ENCODE measurements at regions not wholly inside any gene's neighbourhood (a gene's known extent, or its start where the extent isn't known, plus 50 kb on each side); places are given as distances from the start of the nearest gene placed in this dataset.

DNA sequence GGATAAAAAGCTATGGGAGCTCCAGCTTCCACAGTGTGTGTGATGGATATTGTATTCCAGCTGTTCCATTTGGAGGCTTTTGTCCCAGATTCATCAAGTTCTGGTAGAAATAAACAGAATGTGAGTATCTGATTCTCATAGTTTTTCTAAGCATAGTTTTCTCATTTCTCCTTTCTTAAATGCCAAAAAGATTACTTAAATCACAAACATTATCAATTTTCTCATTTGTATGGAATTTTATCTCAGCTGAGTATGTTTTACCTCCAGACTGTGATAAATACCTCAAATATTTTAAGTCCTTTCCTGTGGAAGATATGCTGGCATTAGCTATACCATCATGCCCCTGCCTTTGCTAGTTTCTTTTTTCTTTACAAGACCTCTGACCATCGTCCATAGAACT lies 767.3 kb downstream of the TFAP2A start:
- DNase-seq = no peak

- no peak for DNase-seq
These were observed 767.8 kb downstream of the TFAP2A start for GRCh38 chr6:9647071-9647445.

- no peak for DNase-seq
These were observed 768.4 kb downstream of the TFAP2A start for GRCh38 chr6:9646342-9647070.

GRCh38 chr6:9638861-9639260 lies 776.0 kb downstream of the TFAP2A start:
- DNase-seq = no peak

DNA sequence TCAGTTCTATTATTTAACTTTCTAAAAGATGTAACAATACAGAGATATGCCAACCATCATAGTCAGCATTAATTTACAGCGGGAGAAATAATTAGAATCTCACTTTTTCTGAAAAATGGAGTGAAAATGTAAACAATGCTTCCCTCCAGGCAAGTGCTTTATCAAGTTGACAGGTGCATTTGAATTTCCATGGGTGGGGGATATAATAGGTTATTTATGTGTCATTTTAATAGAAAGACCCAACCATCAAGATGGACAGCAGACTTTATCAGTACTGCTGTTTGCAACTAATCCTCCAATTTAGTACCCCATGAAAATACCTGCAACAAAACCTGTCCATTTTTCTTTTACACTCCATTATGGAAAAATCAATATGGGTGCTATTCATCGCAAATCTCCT lies 780.1 kb downstream of the TFAP2A start:
- DNase-seq = no peak

GRCh38 chr6:9632026-9632425 lies 782.8 kb downstream of the TFAP2A start:
- no peak for DNase-seq

GRCh38 chr6:9628819-9629218 lies 786.1 kb downstream of the TFAP2A start:
- DNase-seq = no peak

DNA sequence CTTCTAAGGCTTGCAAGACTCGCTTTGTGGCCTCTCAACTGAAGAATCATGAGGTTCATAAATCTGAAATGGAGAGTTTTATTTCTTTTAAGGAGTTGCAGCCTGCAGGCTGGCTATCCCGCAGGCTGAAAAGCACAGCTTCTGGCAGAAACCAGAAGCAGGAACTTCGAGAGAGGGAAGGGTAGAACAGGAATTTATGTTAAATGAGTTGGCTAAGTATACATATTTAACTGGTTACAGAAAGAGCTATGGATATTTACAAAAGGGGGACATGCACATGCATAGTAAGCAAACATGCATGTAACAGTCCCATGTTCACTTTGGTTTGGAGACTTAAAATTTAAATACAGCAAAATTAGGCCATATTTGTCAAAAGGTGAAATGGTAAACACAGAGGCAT lies 787.0 kb downstream of the TFAP2A start:
- no peak for DNase-seq

DNA sequence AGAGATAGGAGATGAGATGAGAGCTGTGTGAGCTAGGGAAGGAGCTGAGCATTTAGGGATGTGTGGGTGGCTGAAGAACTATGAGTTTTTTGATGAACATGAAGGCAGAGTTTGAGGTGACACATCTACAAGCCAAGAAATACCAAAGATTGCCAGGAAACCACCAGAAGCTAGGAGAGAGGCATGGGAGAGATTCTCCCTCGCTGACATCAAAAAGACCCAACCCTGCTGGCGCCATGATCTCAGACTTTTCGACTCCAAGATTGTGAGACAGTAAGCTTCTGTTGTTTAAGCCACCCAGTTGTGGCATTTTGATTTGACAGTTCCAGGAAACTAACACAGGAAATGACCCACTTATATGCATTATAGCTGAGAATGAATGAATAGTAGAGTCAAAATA lies 790.9 kb downstream of the TFAP2A start:
- no peak for DNase-seq

- no peak for DNase-seq
These were observed 791.5 kb downstream of the TFAP2A start for GRCh38 chr6:9623228-9623832.

GRCh38 chr6:9621276-9621675 lies 793.6 kb downstream of the TFAP2A start:
- no peak for DNase-seq

DNA sequence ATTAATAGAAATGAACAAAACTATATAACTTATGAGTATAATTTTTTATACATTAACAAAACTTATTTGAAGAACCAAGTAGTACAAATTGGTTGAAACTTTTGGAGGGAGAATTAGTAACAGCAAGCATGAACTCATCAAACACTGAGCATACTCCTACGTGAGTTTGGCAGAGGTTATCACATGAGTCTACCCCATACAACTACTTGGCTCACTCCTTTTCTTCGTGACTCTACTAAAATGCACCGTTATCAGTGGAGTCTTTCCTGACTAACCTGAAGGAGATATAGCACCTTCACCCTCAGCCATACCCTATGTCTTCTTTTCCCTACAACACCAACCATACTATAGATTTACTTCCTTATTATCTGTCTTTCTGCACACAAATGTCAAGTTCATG lies 794.2 kb downstream of the TFAP2A start:
- no peak for DNase-seq

DNA sequence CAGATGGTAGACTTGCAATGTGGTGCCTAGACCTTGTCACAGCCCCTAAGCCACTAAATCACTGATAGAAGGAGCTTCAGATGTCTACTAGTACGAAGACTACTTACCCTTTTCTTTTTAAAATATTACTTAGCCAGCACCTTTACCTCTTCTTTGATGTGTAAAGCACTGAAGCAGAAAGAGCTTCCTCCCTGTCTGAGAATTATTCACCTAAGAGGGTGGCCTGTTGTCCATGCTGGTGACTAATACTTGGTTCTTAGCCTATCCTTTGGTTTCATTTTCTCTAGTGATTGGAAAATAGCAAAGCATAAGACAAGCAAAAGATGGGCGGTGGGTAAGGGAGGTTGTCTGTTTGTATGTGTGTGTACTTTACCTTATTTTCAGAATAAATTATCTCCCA lies 794.6 kb downstream of the TFAP2A start:
- no peak for DNase-seq

GRCh38 chr6:9614778-9615177 lies 800.1 kb downstream of the TFAP2A start:
- DNase-seq = no peak

DNA sequence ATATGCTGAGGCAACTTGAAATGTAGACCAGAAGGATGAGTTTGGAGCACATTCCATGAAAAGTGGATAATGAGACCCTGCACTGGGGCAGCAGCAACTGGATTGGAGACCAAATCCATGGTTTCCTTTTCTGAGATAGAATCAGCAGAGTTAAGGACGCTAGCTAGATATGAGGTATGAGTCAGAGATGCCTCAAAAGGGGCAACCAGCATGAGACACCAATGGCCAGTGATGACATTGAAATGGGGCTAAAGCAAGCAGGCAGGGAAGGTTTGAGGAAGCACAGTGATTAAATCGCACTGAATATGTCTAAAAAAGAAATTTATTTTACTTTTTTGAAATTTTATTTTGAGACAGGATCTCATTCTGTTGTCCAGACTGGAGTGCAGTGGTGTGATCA lies 802.4 kb downstream of the TFAP2A start:
- no peak for DNase-seq

DNA sequence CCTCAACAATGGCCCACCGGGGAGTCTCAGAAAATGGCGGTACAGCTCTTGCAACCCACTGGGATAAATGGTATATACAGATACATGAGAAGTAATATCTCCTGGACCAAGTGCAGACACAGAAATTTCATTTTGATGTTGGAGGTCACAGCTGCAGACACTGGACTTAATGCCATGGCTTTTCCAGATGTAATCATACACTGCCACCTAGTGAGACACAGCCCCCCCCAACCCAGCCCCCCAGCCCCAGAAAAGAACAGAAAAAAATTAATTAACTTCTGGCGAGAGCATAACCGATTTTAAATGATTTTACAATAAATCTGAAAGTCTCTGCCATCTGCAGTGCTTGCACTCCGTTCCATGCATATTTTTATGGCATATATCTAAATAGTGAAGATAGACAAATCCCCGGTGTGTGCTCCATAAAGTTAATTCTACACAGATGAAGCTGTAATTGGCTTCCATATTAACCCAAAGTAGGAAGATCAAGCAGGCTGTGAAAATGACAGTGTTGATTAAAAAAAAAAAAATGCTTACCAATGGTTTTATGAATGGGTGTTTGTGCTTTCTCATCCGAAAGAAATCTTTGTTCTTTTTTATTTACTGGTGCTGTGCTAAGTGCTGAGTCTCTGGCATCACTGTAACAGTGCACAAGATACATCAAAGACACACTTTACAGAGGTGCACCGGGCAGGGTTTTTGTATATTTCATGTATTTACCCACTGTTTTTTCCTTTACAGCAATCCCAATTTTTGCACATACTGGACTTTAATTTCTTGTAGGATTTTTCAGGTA lies 804.1 kb downstream of the TFAP2A start:
- no peak for DNase-seq

DNA sequence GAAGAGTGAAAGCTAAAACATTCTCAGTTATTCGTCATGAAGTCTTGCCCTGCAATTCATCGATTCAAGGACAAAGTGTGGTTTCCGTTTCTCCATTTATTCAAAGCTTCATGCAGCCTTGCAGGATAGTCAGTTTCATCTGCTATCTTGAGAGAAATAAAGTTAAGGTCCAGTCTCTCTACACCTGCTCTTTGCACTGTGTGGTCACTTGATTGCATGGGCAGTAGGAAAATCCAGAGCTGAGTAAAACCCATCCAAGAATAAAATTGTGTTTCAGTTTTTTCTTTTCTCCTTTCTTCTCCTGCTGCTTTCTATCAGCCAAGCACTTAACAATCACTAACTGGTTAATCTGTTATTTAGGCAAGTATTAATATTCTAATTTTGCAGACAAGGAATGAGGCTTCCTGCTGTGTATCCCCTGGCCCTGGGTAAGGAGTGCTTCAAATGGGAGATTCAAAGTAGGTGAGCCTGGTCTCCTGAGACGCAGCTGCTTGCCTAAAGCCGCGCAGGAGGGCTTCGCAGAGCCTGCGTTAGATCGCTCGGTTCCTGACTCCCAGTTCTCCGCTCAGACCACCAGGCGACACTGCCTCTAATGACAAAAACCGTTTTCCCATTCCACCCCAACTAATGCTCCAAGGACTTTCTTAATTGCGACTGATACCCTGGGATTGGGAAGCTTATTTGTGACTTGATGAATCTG lies 808.3 kb downstream of the TFAP2A start:
- no peak for DNase-seq

DNA sequence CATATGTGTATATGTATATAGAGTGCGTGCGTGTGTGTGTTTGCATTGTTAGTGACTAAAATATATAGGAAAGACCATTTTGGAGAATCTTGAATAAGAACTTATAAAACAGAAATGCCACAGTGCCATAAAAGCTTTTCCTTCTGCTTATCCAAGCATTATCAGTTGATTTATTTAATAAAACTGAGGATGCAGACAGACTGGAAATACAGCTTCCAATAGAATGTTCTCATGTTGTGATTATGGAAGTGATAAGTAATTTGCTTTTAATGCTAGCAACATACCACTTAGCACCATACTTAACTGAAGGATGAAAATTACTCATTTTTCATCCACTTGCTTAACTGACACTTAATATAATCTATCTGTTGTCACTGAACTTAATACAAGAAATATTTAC lies 820.1 kb downstream of the TFAP2A start:
- no peak for DNase-seq

DNA sequence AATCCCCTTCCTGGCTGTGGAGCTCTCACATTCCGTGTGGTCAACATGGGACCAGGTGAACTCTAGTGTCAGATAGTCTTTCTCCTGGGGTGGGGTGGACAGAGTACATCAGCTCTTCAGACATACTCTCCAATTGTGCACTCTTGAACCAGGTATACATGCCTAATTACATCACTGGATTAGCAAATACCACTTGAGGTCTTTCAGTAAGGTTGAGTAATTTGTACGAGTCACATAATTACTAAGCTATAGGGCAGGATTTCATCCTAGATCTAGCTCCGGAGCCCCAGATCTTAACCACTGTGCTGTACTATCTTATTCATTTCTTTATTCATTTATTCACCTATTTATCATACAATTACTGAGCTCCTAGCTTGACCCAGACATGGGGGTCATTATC lies 821.3 kb downstream of the TFAP2A start:
- DNase-seq = no peak

DNA sequence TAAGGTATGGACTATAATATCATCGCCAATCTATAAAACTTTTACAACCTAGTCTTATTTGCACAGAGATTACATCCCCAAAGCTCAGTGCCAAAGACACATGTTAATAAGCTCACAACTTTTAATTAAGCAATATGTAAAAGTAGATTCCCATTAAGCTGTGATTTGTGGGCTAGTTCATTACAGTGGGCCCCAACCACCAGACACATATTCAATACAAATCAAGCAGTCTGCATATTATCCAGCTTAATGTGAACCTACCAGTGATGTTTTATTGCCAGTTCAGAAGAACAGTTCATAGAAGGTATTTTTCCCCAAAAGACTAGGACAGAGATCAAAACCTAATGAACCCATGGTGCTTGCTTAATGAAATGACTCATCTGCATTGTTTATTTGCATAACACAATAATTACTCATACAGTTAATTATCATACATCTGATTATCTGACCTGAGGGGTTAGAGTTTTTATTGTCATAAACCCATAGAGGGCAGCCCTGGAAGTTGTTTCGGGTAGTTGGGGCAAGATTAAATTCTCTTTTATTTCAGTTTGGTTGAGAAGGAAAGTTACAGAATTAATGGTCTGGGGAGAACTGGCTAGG lies 831.0 kb downstream of the TFAP2A start:
- no peak for DNase-seq

DNA sequence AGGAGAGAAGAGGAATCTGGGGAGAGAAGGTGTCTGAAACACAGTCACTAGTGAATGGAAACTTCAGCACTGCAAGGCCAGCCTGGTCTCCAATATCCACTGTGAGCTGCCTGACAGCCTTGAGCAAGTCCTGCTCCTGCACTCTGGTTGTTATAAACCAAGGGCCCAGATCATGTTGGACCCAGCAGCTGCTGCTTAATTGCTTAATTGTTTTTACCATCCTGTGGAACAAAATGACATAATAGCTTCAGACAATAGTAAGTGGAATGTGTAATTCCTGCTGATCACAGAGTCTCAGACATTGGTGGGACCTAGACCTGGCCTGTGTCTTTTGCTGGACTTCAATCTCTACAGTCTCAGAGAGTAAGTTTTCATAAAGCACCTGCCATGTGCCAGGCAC lies 833.7 kb downstream of the TFAP2A start:
- DNase-seq = no peak

DNA sequence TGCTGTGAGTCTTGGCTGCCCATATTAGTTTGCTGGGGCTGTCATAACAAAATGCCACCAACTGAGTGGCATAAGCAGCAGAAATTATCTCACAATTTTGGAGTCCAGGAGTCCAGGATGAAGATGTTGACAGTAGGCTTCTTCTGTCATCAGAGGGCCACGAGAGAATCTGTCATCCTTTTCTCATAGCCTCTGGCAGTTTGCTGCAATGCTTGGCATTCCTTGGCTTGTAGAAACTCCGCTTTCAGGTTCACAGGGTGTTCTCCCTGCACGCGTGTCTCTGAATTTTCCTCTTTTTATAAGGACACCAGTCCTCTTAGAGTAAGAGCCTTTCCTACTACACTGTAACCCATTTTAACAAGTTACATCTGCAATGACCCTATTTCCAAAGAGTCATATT lies 838.4 kb downstream of the TFAP2A start:
- no peak for DNase-seq

- DNase-seq = no peak
These were observed 848.8 kb downstream of the TFAP2A start for GRCh38 chr6:9566096-9566495.

Measured in NCI-H774 (cell line).